Left kidney (tissue), 1 donor: ENCODE measurements at regions not wholly inside any gene's neighbourhood (a gene's known extent, or its start where the extent isn't known, plus 50 kb on each side); places are given as distances from the start of the nearest gene placed in this dataset.

Experiments
- DNase-seq: peaks from one replicate; pipeline ENCODE4 v3.0.0-alpha.2; 2013

DNA sequence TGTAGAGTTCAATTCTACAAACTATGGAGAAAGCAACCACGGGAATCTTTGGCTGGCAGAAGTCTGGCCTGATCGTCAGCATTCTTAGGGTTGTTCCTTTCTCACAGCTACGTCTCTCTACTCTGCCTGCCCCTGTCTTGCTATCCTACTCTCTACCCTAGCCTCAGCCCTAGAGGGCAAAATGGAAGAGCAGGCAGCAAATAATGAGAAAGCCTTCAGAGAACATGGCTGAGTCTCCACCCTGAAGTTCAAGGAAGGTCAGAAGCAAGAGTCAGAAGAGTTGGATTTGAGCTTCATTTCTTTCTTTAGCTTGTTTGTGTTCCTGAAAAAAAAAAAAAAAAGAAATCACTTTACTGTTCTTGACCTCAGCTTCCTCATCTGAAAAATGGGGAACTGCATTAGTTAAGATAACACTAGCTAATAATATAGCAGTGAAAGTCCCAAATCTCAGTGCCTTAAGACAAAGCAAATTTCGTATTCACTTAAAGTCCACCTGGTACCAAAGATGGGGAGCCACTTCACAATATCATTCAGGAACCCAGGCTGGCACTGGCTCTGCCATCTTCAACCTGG is 50.2 kb upstream of the CCND2 start:
- no peak for DNase-seq

DNA sequence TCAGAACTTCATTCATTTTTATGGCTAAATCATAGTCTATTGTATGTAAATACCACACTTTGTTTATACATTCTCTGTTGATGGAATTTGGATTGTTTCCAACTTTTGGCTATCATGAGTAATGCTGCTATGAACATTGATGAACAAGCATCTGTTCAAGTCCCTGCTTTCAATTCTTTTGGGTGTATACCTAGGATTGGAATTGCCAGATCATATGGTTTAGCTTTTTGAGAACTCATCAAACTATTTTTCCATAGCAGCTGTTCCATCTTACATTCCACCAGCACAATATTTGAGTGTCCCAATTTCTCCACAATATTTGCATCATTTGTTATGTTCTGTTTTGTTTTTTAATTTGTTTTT is 52.3 kb upstream of the CCND2 start:
- no peak for DNase-seq

DNA sequence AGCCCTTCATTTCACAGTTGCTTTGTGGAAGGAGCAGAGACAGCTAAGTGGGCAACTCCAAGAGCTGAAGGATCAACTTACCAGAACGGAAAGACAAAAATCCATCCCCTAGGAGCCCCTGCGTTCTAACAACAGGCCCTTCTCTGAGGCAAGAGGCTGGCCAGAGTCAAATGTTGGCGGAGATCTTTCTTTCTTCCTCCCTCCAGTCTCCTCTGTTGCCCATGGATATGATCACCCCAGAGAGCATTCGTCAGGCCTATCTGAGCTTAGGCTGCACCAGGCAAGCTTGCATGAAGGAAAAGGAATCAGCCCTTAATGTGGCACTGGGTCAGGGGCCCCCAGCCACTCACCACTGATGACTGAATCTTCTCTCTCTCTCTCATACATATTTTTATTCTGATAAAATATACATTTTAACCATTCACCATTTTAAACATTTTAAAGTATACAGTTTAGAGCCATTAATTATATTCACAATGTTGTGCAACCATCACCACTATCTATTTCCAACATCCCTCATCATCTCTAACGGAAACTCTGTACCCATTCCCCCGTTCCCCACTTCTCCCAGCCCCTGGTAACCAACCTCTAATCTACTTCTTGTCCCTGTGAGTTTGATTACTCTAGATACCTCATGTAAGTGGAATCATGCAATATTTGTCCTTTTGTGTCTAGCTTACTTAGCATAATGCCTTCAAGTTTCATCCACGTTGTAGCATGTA is 52.9 kb upstream of the CCND2 start:
- DNase-seq = no peak

DNA sequence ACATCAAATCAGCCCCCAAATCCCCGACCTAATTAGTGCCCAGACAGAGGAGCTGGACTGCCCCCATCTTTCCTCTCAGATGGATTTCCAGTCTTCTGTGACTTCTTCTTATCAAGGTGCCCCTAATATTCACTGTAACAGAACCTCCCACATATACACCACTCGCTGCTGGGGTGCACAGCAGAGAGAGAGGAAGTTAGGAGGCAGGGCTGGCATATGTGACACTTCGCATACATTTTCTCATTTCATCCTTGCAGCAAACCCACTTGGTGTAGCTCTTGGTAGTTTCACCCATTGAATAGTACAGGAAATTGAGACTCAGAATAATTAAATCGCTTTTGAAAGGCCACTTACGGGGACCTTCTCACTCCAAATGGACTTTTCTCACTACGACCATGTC is 56.5 kb upstream of the CCND2 start:
- no peak for DNase-seq

DNA sequence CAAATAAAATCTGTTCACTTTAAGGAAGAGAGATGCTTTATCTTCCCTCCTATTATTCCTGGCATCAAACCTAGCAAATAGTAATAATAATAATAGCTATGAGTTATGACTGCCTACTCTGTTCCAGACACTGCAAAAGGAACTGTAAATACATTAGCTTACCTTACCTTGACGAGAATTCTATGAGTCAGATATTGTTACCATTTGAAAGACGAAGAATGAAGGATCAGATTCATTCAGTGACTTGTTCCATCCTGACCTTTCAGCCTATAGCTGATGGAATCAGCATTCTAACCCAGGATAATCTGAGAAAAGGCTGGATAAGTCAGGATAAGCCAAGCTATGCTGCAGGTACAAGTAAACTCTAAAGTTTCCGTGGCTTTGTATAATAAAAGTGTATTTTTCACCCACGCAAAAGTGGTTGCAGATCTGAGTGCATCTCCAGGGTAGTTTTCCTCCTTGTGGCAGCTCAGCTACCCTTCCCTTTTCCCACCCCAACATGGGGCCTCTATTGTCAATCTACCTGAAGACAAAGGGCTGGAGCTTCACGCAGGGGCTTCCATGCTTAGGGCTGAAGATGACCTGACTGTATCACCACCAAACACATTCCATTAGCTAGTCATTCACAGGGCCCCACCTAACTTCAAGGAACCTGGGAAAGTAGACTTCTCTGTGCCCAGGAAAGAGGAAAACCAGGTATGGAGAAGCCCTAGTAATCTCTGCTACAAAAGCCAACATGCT is 57.2 kb upstream of the CCND2 start:
- DNase-seq = no peak

DNA sequence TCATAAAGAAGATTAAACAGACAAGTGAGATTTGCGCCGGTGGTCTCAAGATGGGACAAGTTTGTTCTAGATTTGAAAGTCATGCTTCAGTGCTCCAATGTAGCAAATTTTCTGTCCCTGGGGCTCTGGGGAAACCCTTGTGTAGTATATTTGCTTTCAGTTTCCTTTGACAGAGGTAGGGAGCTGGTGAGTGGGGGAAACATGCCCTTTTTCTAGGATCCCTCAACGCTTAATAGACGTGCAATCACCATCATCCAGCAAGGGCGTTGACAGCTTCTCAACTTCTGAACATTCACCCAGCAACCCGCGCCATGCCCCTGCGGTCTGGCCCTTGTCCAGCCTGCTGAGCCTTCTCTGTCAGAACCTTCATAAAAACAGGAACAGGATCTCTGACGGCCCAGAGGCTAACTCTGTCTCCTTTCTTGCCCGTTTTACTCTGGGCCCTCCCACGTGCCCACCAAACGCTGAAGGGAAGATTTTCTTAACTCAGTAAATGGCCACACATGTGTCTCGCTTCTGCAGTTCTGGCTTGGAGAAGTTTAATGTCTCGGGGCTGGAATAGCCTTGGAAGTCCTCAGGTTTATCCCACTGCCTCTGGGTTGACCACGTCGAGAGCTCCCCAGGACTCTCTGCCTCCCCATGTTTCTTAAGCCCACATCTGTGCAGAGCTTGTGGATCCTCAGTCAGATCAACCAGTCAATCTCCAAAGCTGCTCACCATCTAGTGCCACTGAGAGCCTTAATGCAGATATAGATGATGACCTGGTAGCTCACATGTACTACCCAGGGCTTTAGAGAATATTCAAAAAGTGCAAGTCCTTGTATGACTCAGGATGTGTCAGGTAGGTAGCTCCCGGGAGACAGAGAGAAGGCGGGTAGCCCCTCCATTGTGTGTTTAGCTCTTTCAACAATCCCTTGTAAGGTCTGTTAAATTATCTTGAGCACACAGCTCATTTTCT is 58.1 kb upstream of the CCND2 start:
- DNase-seq = no peak

DNA sequence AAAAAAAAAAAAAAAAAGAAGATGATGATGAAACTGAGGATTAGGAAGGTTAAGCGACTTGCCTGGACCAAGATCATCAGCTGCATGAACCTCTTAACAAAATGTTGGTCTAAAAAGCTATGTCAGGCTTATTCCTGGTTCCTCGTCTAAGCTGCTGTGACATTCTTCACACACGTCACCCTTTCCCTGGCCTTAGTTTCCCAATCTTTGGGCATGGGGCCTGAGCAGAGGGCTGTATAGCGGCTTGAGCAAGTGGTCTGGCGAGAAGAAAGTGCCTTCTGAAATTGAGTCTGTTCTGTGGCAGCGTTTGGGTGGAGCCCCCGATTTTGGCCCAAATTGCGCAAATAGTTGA is 58.7 kb upstream of the CCND2 start:
- no peak for DNase-seq

DNA sequence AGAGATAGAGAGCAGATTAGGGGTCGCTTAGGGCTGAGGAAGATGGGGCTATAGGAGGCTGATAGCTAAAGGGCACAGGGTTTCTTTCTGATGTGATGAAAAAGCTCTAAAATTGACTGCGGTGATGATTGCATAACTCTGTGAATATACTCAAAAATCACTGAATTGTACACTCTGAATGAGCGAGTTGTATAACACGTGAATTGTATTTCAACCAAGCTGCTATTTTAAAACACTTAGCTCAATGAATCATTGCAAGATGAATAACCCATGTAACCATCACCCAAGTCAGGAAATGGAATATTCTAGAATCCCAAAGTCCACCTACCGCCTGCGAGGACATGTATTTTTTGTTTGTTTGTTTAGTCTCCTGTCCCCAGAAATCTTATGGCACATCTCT is 60.1 kb upstream of the CCND2 start:
- no peak for DNase-seq

DNA sequence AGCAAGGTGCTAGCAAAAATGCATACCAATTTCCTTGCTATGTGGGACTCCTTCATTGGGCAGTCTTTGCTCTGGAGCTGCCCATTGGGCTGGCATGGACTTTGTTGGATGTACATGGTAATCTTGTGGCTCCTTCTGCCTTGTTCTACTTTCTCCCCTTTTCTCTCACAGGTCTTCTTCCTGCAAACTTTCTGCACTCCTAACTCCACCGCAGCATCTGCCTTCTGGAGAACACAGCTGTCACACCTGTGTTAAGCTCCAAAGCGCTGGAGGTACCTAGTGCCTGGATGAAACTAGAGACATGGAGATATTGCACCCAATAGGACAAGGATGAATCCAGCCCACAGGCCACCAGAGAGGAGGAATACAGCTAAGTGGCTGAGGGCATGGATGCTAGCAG is 60.7 kb upstream of the CCND2 start:
- no peak for DNase-seq

DNA sequence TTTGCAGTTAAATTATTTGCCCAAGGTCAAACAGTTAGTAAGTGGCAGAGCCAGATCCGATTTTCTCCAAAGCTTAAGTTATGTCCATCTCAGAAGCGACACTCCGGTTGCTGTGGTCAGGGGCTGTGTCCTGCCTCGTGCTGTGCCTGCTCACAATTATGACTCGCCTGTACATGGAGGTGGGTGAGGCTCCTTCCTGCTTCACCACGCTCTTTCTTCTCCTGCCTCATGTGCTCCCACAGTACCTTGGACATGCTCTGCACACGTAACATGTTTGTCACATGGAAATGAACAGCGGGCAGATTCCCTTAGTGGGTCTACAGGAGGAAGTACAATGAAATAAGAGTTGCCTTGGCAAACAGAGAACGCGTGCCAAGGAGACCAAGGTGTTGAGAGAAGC is 62.2 kb upstream of the CCND2 start:
- DNase-seq = no peak

DNA sequence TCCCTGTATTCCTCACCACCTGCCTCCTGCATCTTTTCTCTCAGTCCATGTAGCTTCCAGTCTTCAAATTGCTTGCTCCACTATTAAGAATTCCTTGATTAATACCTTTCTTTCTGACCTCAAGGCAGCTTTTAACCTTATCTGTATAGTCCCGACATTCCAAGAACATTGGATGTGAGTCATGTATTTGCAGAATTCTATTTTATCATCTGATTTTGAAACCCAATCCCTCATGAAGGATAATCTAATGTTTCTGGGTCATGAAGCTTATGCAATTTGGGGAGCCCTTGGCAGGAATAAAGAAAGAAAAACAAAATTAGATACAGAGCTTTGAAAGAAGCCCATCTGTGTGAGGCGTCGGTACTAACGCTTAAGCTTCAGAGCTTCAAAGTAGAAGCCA is 63.4 kb upstream of the CCND2 start:
- no peak for DNase-seq

DNA sequence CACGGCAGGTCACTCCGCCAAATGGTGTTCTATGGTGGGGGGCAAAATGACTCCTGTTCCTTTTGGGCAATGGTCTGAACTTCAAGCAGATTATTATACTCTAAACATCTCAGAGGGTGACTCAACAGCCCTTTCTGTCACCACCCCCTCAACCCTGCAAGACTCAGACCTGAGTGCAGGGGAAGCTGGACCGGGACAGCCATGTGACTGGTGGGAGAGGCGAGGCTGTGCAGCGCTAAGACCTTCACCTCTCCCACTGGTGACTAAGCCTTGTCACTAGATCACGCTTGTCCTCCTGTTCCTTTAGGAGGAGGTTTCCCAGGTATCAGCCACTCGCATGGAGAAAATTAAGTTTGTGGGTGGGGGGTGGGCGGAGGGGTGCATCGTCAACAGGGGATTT is 67.1 kb upstream of the CCND2 start:
- DNase-seq = no peak

DNA sequence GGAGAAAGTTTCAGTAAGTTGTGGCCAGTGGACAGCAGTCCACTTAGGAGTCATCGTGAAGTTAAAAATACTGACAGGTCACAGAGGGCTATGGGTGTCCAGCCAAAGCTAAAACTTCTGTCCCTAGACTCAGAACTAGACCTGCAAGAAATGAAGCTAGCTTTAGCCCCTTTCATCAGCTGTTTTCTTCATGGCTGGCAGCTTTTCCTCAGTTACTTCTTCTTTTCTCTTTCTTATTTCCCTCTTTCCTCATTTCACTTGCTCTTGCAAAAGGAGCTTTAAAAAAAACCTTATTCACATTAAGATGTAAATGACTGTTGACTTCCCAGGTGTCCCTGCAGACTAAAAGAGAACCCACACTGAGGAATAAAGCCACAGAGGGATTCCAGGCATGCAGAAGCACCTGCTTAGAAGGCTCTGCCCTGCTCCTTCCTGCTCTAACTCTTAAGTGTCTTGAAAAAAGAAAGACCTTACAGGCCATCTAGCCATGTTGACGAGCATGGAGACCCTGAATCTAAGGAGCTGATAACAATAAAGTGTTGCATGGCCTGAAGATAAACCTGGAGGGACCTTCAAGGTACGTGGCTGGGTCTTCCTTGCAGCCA is 69.7 kb upstream of the CCND2 start:
- DNase-seq = no peak

DNA sequence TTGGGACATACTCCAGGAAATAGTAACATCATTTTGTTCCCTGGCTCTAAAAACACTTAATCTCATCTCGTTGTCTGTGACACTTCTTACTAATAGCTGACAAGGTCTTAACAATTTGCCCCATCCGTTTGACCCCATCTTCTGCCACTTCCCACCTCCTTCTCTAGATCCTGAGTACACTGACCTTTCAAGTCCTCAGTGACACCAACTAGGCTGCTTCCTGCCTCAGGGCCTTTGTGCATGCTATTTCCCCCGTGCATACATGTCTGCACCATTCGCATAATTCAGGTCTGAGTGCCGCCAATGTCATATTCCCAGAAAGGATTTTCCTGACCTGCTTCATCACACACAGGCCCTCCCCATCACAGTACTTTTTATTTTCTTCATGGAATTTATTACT is 70.6 kb upstream of the CCND2 start:
- no peak for DNase-seq

DNA sequence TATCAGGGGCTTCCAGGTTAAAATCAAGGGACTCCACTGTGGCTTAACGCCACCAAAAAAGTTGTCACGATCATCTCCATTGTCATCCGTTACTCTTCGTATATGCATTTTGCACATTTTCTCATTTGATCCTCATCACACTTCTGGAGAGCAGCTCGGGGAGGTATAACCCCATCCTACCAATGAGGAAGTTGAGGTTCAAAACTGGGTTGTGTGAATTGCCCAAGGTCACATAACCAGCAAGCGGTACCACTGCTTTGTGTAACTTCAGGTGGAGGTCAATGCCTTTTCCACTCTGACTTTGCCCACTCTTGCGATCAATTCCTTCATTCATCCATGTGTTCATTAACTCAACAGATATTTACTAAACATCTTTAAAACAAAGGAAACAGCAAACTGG is 71.1 kb upstream of the CCND2 start:
- DNase-seq = no peak

DNA sequence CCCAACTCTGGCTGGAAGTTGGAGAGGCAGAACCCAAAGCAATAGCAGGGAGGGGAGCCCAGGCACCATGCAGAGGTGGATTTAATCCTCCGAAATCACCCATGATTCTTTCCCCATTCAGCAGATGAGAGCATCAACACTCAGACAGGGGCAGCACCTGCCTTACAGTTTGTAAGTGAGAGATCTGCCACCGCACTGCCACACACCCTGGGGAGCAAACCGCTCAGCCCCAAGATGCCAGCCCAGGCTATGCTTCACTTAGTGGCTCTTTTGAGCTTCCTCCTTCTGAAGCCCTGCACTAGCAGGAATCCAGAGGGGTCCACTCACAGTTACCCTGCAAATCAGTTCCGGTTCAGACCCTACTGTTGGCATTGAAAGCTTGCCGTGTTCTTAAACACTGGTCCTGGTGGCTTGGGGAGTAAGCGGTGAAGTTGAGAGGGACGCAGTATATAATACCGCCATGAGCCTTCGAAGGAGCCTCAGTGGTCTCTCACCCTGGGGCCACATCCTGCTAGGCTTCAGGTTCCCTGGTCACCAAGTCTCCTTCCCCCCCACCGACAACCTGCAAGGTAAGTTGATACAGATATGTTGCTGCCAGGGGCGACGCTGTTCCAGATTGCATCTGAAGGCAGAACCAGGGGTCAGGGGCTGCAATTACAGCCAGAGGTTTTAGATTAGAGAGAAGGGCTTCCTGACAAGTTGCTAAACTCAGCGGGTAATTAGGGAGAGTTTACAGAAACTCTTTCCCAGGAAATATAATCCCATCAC is 72.0 kb upstream of the CCND2 start:
- no peak for DNase-seq

DNA sequence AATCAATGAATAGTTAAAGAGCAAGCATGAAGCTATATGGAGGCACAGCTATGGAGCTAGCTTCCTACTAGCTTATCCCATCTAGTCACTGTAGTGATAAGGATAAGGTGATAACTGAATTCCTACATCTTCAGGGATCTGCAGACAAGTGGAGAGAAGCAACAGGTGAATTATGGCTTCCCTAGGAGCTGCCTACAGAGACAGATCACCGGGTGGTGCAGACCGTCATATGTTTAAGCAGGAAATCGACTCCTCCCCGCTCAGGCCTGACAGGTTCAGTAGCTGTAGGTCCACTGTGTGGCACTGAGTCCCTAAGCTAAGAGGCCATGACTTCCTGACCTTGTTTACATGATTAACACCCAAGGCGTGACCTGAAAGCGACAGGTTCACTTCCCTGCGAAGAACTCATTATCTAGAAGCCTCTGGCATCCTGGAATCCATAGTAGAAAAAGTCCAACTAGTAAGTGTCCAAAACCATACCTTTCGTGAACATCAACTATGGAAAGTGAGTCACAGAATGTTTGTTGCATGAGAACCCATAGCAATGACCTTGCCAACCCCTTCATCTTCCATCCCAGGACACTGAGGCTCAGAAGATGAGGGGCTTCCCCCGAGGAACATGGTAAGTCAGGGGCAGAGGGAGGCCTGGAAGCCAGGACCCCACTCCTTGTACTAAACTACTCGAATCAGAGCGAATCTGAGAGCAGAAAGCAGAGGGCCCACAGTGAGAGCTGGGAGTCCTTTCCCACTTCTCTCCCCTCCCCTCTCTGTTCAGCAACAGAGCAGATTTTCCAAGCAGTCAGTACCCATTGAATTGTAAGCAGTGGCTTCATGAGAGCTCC is 75.4 kb upstream of the CCND2 start:
- no peak for DNase-seq

DNA sequence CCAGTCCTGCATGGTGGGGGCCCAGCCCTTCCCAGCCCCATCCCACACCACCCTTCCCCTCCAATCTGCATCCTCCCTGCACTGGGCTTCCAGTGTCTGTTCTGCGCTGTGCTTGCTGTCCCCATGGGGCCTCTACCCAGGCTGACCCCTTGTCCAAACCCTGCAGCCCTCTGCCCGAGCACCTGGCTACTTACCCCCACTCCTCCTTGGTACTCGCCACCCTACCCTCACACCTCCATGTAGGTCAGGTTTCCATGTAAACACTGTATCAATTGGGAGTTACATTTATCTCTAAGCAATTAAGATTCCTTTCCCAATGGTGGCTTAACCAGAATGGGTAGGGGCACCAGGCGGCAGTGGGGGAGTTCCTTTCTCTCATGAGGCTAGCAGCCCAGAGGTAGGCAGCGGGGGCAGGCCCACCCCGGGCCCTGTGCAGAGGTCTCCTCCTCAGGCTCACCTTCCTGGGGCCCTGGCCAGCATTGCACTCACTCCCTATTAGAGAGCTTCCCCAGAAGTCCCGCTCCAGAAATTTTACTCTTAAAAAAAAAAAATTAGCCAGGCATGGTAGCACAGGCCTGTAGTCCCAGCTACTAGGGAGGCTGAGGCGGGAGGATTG is 76.6 kb upstream of the CCND2 start:
- no peak for DNase-seq

DNA sequence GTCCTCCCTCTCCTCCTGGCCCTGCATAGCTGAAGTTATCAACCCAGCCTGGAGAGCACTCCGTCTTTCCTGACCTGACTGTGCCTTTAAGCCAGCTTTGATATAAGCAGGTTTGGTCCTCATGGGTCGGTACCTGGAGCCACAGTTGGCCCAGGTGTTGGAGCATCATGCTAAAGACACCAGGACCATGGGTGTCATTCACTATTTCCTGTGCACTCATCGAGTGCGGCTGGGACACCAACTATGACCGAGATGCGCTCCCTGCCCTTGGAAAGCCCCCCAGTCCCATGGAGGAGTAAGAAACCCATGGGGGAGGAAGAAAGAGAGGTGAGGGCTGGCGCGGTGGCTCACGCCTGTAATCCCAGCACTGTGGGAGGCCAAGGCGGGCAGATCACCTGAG is 78.9 kb upstream of the CCND2 start:
- no peak for DNase-seq

DNA sequence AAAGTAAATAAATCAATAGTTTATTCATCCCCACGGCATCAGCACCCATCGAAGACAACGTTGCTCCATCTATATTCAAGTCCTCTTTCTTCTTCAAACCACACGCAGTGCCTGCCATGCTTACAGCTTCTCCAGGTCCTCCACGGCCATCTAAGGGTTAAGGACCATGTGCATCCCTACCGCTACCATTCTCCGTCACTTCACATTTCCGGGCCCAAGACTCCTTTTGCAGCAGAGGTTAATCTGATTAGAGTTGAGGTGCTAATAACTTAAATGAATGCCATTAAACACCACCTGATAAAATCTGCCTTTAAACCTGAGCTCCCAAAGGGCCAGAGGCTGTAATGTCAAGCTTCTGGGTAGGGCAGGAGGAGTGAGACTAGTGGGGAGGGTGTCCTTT is 79.7 kb upstream of the CCND2 start:
- DNase-seq = no peak
